ENCODE measurements at regions not wholly inside any gene's neighbourhood (a gene's known extent, or its start where the extent isn't known, plus 50 kb on each side); places are given as distances from the start of the nearest gene placed in this dataset.

- DNase-seq (ENCODE audit: extremely low read depth in 1 of 2, low read depth in 1 of 2) = no peak
These were observed 332.1 kb downstream of the DIRAS2 start for GRCh38 chr9:90310521-90310876.

- no peak for DNase-seq (ENCODE audit: extremely low read depth in 1 of 2, low read depth in 1 of 2)
These were observed 330.8 kb downstream of the DIRAS2 start for GRCh38 chr9:90311811-90312210.

GRCh38 chr9:90322296-90322695, 320.3 kb downstream of the DIRAS2 start:
- DNase-seq (ENCODE audit: extremely low read depth in 1 of 2, low read depth in 1 of 2) = no peak

GRCh38 chr9:90325913-90326653, 316.5 kb downstream of the DIRAS2 start:
- DNase-seq (ENCODE audit: extremely low read depth in 1 of 2, low read depth in 1 of 2) = no peak

- no peak for DNase-seq (ENCODE audit: extremely low read depth in 1 of 2, low read depth in 1 of 2)
These were observed 312.4 kb downstream of the DIRAS2 start for GRCh38 chr9:90330231-90330630.

GRCh38 chr9:90331826-90332575, 310.6 kb downstream of the DIRAS2 start:
- DNase-seq (ENCODE audit: extremely low read depth in 1 of 2, low read depth in 1 of 2) = no peak

- no peak for DNase-seq (ENCODE audit: extremely low read depth in 1 of 2, low read depth in 1 of 2)
These were observed 309.4 kb downstream of the DIRAS2 start for GRCh38 chr9:90333226-90333625.

- no peak for DNase-seq (ENCODE audit: extremely low read depth in 1 of 2, low read depth in 1 of 2)
These were observed 302.2 kb downstream of the DIRAS2 start for GRCh38 chr9:90340421-90340820.

- DNase-seq (ENCODE audit: extremely low read depth in 1 of 2, low read depth in 1 of 2) = no peak
These were observed 300.0 kb downstream of the DIRAS2 start for GRCh38 chr9:90342607-90343006.

GRCh38 chr9:90343366-90343765, 299.3 kb downstream of the DIRAS2 start:
- DNase-seq (ENCODE audit: extremely low read depth in 1 of 2, low read depth in 1 of 2) = no peak

GRCh38 chr9:90343991-90344390, 298.6 kb downstream of the DIRAS2 start:
- DNase-seq (ENCODE audit: extremely low read depth in 1 of 2, low read depth in 1 of 2) = no peak

- no peak for DNase-seq (ENCODE audit: extremely low read depth in 1 of 2, low read depth in 1 of 2)
These were observed 277.0 kb downstream of the DIRAS2 start for GRCh38 chr9:90365666-90366065.

GRCh38 chr9:90368241-90368640, 274.4 kb downstream of the DIRAS2 start:
- DNase-seq (ENCODE audit: extremely low read depth in 1 of 2, low read depth in 1 of 2) = no peak

GRCh38 chr9:90368928-90369327, 273.7 kb downstream of the DIRAS2 start:
- no peak for DNase-seq (ENCODE audit: extremely low read depth in 1 of 2, low read depth in 1 of 2)

- no peak for DNase-seq (ENCODE audit: extremely low read depth in 1 of 2, low read depth in 1 of 2)
These were observed 262.9 kb downstream of the DIRAS2 start for GRCh38 chr9:90379771-90380170.

- DNase-seq (ENCODE audit: extremely low read depth in 1 of 2, low read depth in 1 of 2) = no peak
These were observed 257.5 kb downstream of the DIRAS2 start for GRCh38 chr9:90385146-90385545.

GRCh38 chr9:90393365-90394152, 249.1 kb downstream of the DIRAS2 start:
- no peak for DNase-seq (ENCODE audit: extremely low read depth in 1 of 2, low read depth in 1 of 2)

- no peak for DNase-seq (ENCODE audit: extremely low read depth in 1 of 2, low read depth in 1 of 2)
These were observed 247.8 kb downstream of the DIRAS2 start for GRCh38 chr9:90394871-90395270.

- DNase-seq (ENCODE audit: extremely low read depth in 1 of 2, low read depth in 1 of 2) = no peak
These were observed 242.5 kb downstream of the DIRAS2 start for GRCh38 chr9:90400091-90400490.

- DNase-seq (ENCODE audit: extremely low read depth in 1 of 2, low read depth in 1 of 2) = no peak
These were observed 234.0 kb downstream of the DIRAS2 start for GRCh38 chr9:90408659-90409058.

- no peak for DNase-seq (ENCODE audit: extremely low read depth in 1 of 2, low read depth in 1 of 2)
These were observed 223.3 kb downstream of the DIRAS2 start for GRCh38 chr9:90419221-90419851.

Data from stimulated activated CD8-positive, alpha-beta memory T cell treated with anti-CD3 and anti-CD28 coated beads, Interleukin-7, amount 100 ng/mL, for 48 hours (primary cell).